ENCODE measurements at regions not wholly inside any gene's neighbourhood (a gene's known extent, or its start where the extent isn't known, plus 50 kb on each side); places are given as distances from the start of the nearest gene placed in this dataset.

- Histone ChIP-seq H3K4me2 (ENCODE audit: low read length) (no peak overlapping the region), H3K27me3 (ENCODE audit: low read depth, low read length) (no peaks in the 10 kb centered on the region), H2AFZ (ENCODE audit: low read depth, low read length) (no peak overlapping the region), H3K4me3 (ENCODE audit: low read length) (no peak overlapping the region), H4K20me1 (ENCODE audit: insufficient read depth, low read length) (no peaks in the 10 kb centered on the region), H3K27ac (ENCODE audit: low read length) (no peak overlapping the region), H3K4me1 (ENCODE audit: low read length) (no peaks in the 10 kb centered on the region), H3K9me3 (ENCODE audit: insufficient read depth, low read length) (no peaks in the 10 kb centered on the region), H3K79me2 (ENCODE audit: low read length) (no peaks in the 10 kb centered on the region), H3K9ac (ENCODE audit: low read length) (no peak overlapping the region), H3K36me3 (replicated peaks; ENCODE audit: low read depth, low read length) (no peaks in the 10 kb centered on the region)
- TF ChIP-seq, protein P1, sequence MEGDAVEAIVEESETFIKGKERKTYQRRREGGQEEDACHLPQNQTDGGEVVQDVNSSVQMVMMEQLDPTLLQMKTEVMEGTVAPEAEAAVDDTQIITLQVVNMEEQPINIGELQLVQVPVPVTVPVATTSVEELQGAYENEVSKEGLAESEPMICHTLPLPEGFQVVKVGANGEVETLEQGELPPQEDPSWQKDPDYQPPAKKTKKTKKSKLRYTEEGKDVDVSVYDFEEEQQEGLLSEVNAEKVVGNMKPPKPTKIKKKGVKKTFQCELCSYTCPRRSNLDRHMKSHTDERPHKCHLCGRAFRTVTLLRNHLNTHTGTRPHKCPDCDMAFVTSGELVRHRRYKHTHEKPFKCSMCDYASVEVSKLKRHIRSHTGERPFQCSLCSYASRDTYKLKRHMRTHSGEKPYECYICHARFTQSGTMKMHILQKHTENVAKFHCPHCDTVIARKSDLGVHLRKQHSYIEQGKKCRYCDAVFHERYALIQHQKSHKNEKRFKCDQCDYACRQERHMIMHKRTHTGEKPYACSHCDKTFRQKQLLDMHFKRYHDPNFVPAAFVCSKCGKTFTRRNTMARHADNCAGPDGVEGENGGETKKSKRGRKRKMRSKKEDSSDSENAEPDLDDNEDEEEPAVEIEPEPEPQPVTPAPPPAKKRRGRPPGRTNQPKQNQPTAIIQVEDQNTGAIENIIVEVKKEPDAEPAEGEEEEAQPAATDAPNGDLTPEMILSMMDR (IDR thresholded peaks at IDR 0.05; ENCODE audit: low read depth, low read length): no peak
- no peak for TF ChIP-seq EZH2phosphoT487 (IDR thresholded peaks at IDR 0.05; ENCODE audit: low read depth)
These were observed 84.5 kb downstream of the FAM241B start for GRCh38 chr10:69714572-69714971.

- no peak overlapping the region for H3K4me3 ChIP-seq (ENCODE audit: low read length)
- H3K4me2 ChIP-seq (ENCODE audit: low read length): no peak overlapping the region
- H3K27me3 ChIP-seq (ENCODE audit: low read depth, low read length): no peaks in the 10 kb centered on the region
- no peaks in the 10 kb centered on the region for H3K4me1 ChIP-seq (ENCODE audit: low read length)
- H3K27ac ChIP-seq (ENCODE audit: low read length): no peak overlapping the region
- TF ChIP-seq, protein P1 (IDR thresholded peaks at IDR 0.05; ENCODE audit: low read depth, low read length): no peak
- TF ChIP-seq EZH2phosphoT487 (IDR thresholded peaks at IDR 0.05; ENCODE audit: low read depth): no peak
- H3K9me3 ChIP-seq (ENCODE audit: insufficient read depth, low read length): no peaks in the 10 kb centered on the region
- no peaks in the 10 kb centered on the region for H4K20me1 ChIP-seq (ENCODE audit: insufficient read depth, low read length)
- no peaks in the 10 kb centered on the region for H3K36me3 ChIP-seq (replicated peaks; ENCODE audit: low read depth, low read length)
- no peaks in the 10 kb centered on the region for H3K79me2 ChIP-seq (ENCODE audit: low read length)
- H3K9ac ChIP-seq (ENCODE audit: low read length): no peak overlapping the region
- H2AFZ ChIP-seq (ENCODE audit: low read depth, low read length): no peak overlapping the region
These were observed 85.3 kb downstream of the FAM241B start for GRCh38 chr10:69715156-69715898.

GRCh38 chr10:69715899-69716606 is 85.7 kb upstream of the COL13A1 start:
- H4K20me1 ChIP-seq (ENCODE audit: insufficient read depth, low read length): no peaks in the 10 kb centered on the region
- H3K27ac ChIP-seq (ENCODE audit: low read length): no peak overlapping the region
- H3K4me3 ChIP-seq (ENCODE audit: low read length): no peak overlapping the region
- H3K4me1 ChIP-seq (ENCODE audit: low read length): no peaks in the 10 kb centered on the region
- no peaks in the 10 kb centered on the region for H3K27me3 ChIP-seq (ENCODE audit: low read depth, low read length)
- TF ChIP-seq EZH2phosphoT487 (IDR thresholded peaks at IDR 0.05; ENCODE audit: low read depth): no peak
- TF ChIP-seq, protein P1 (IDR thresholded peaks at IDR 0.05; ENCODE audit: low read depth, low read length): no peak
- no peaks in the 10 kb centered on the region for H3K9me3 ChIP-seq (ENCODE audit: insufficient read depth, low read length)
- no peaks in the 10 kb centered on the region for H3K36me3 ChIP-seq (replicated peaks; ENCODE audit: low read depth, low read length)
- no peaks in the 10 kb centered on the region for H3K79me2 ChIP-seq (ENCODE audit: low read length)
- no peak overlapping the region for H3K9ac ChIP-seq (ENCODE audit: low read length)
- no peak overlapping the region for H2AFZ ChIP-seq (ENCODE audit: low read depth, low read length)
- no peak overlapping the region for H3K4me2 ChIP-seq (ENCODE audit: low read length)

DNA sequence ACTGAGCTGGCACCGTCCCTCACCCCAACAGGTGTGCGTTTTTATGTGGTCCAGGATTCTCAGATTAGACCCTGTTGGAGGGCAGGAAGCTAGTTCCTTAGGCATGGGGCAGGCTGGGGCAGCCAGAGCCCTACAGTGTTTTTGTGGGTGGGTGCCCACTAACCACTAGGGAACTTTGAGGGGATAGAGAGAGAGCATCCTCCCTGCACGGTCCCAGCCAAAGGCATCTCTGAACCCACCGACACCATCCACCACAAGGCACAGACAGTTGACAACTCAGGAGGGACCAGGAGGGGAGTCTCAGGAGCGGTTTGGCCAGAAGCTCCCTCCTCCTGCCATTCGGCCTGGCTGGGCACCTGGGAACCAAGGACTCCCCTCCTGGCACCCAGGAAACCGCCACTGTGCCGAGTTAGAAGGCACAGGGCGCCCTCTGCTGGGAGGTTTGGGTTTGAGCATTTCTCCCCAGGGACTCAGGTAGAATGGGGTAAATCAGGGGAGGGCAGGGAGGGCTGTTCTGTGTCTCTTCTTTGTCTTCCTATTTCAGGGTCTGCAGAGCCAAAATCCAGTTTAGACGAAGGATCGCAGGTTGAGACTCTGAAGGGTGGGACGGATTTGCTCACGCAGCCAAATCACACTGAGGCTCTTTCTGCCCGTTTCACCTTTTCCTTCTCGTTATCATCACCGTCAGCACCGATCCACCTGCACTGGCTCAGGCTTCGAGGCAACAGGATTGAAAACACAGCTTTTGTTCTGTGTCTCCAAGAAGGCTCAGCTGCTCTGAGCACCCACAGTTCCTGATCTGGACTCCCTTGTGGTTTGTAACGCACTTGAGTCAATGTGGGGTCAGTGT is 84.8 kb upstream of the COL13A1 start:
- Histone ChIP-seq H3K9ac (ENCODE audit: low read length) (no peak overlapping the region), H3K4me1 (ENCODE audit: low read length) (no peaks in the 10 kb centered on the region), H3K27ac (ENCODE audit: low read length) (no peak overlapping the region), H3K9me3 (ENCODE audit: insufficient read depth, low read length) (no peaks in the 10 kb centered on the region), H4K20me1 (ENCODE audit: insufficient read depth, low read length) (no peaks in the 10 kb centered on the region), H3K4me2 (ENCODE audit: low read length) (no peak overlapping the region), H2AFZ (ENCODE audit: low read depth, low read length) (no peak overlapping the region), H3K36me3 (replicated peaks; ENCODE audit: low read depth, low read length) (no peaks in the 10 kb centered on the region), H3K27me3 (ENCODE audit: low read depth, low read length) (no peaks in the 10 kb centered on the region), H3K79me2 (ENCODE audit: low read length) (no peaks in the 10 kb centered on the region), H3K4me3 (ENCODE audit: low read length) (no peak overlapping the region)
- no peak for TF ChIP-seq EZH2phosphoT487 (IDR thresholded peaks at IDR 0.05; ENCODE audit: low read depth)
- TF ChIP-seq, protein P1 (IDR thresholded peaks at IDR 0.05; ENCODE audit: low read depth, low read length): peak; percentile 70
